GM12878 (cell line): ENCODE measurements at regions not wholly inside any gene's neighbourhood (a gene's known extent, or its start where the extent isn't known, plus 50 kb on each side); places are given as distances from the start of the nearest gene placed in this dataset.

Experiments used
- ATAC-seq: fragments of 200-7000 bp; cut with Tn5 transposase; 3 replicates; pipeline ENCODE4 v1.9.1; 2020; ENCODE audit warnings: mild to moderate bottlenecking, moderate library complexity
- BruUV-seq: library from RNA; stranded (reverse); fragments of 400-500 nt; replicated peaks from 2 replicates; lab custom pipeline; 2021; lab: Mats Ljungman, UMichigan
- CTCF ChIA-PET: fragments of 300-600 bp; sonication (Branson Sonifier 250); formaldehyde crosslinking; extraction: SDS; loops from one replicate; lab custom pipeline; 2021; ENCODE audit warnings: inconsistent platforms; lab: Yijun Ruan, JAX
- POLR2A ChIA-PET: fragments of 350-600 bp; formaldehyde crosslinking; extraction: SDS; loops from one replicate; lab custom pipeline; 2021; ENCODE audit warnings: inconsistent platforms; lab: Charles Lee
- RAD21 ChIA-PET: fragments of 300-600 bp; sonication (Branson Sonifier 250); formaldehyde crosslinking; loops from one replicate; lab custom pipeline; 2023; ENCODE audit warnings: antibody characterized with exemption; ENCODE audit not compliant: unreplicated experiment; lab: Charles Lee
- SMC1A ChIA-PET: fragments of 300-600 bp; sonication (Branson Sonifier 250); formaldehyde crosslinking; loops from one replicate; lab custom pipeline; 2023; ENCODE audit not compliant: unreplicated experiment, uncharacterized antibody; lab: Charles Lee
- DNase-seq: peaks from one replicate; pipeline ENCODE4 v3.0.0-alpha.2; 2011; ENCODE audit warnings: low read depth, low spot score
- FAIRE-seq: peaks from 3 replicates; lab custom pipeline; 2011; peaks lifted over from hg19 to GRCh38; lab: Jason Lieb, UNC
- H2AFZ ChIP-seq: 2 replicates; pipeline ENCODE4 v1.6.0; 2011; ENCODE audit warnings: low read depth, low read length, control low read depth; ENCODE audit not compliant: control insufficient read depth
- H3K27ac ChIP-seq: 2 replicates; pipeline ENCODE4 v1.5.1; 2011; ENCODE audit warnings: control low read depth; ENCODE audit not compliant: control insufficient read depth, insufficient read depth
- H3K27me3 ChIP-seq, 2 experiments: replicated peaks in 1 of 2; 2 replicates each; pipeline versions ENCODE4 v1.6.0 to v1.6.1; 2011; ENCODE audit warnings: low read length in 1 of 2; ENCODE audit not compliant: control insufficient read depth in 2 of 2, insufficient read depth in 2 of 2
- H3K36me3 ChIP-seq, 2 experiments: 2 replicates each; pipeline ENCODE4 v1.5.1; 2011; ENCODE audit warnings: low read length in 1 of 2; ENCODE audit not compliant: control insufficient read depth in 2 of 2, insufficient read depth in 2 of 2
- H3K4me1 ChIP-seq: 2 replicates; pipeline ENCODE4 v1.6.1; 2011; ENCODE audit warnings: mild to moderate bottlenecking, low read length, moderate library complexity, mixed read lengths; ENCODE audit not compliant: control insufficient read depth, insufficient read depth
- H3K4me2 ChIP-seq: 2 replicates; pipeline ENCODE4 v1.6.0; 2011; ENCODE audit warnings: control low read depth; ENCODE audit not compliant: control insufficient read depth, insufficient read depth
- H3K4me3 ChIP-seq: fragments of 200-600 bp; sonication (generic); 2 replicates; pipeline ENCODE4 v1.5.1; 2016
- H3K79me2 ChIP-seq: 2 replicates; pipeline ENCODE4 v1.6.0; 2011; ENCODE audit warnings: low read length; ENCODE audit not compliant: control insufficient read depth, insufficient read depth
- H3K9ac ChIP-seq: 2 replicates; pipeline ENCODE4 v1.8.0; 2011; ENCODE audit warnings: low read length, control low read depth, mixed read lengths; ENCODE audit not compliant: control insufficient read depth, insufficient read depth
- H3K9me3 ChIP-seq: replicated peaks from 3 replicates; pipeline ENCODE4 v1.5.1; 2011; ENCODE audit warnings: mild to moderate bottlenecking, low read length; ENCODE audit not compliant: control insufficient read depth, insufficient read depth
- H4K20me1 ChIP-seq: 2 replicates; pipeline ENCODE4 v1.6.0; 2011; ENCODE audit not compliant: control insufficient read depth, insufficient read depth
- BCLAF1 ChIP-seq: fragments of 450-650 bp; IDR thresholded peaks from 2 replicates; pipeline ENCODE4 v1.6.1; 2017; ENCODE audit warnings: antibody characterized with exemption, mild to moderate bottlenecking, moderate library complexity
- BRCA1 ChIP-seq: IDR thresholded peaks from 2 replicates; pipeline ENCODE4 v1.6.1; 2011; ENCODE audit warnings: low read depth, low read length, improper control_type of control experiment
- CEBPZ ChIP-seq: fragments of 150-350 bp; IDR thresholded peaks from 2 replicates; pipeline ENCODE4 v1.6.1; 2016; ENCODE audit warnings: low read depth, low read length
- CREB1 ChIP-seq: IDR thresholded peaks from 2 replicates; pipeline ENCODE4 v1.6.1; 2012; ENCODE audit warnings: low read depth, mild to moderate bottlenecking, inconsistent platforms
- E4F1 ChIP-seq: fragments of 450-650 bp; IDR thresholded peaks from 2 replicates; pipeline ENCODE4 v1.6.1; 2018; ENCODE audit warnings: borderline replicate concordance, mild to moderate bottlenecking; ENCODE audit not compliant: partially characterized antibody
- KDM1A ChIP-seq: fragments of 200-600 bp; sonication (generic); IDR thresholded peaks from 2 replicates; pipeline ENCODE4 v1.6.1; 2016; ENCODE audit warnings: borderline replicate concordance
- MAX ChIP-seq: IDR thresholded peaks from 2 replicates; pipeline ENCODE4 v1.6.1; 2012; ENCODE audit warnings: low read depth, low read length, improper control_type of control experiment
- NR2C1 ChIP-seq: fragments of 450-650 bp; IDR thresholded peaks from 2 replicates; pipeline ENCODE4 v1.6.1; 2017; ENCODE audit warnings: antibody characterized with exemption, mild to moderate bottlenecking, moderate library complexity
- TCF3 ChIP-seq: IDR thresholded peaks from 2 replicates; pipeline ENCODE4 v1.6.1; 2012; ENCODE audit warnings: low read depth, mild to moderate bottlenecking, low read length, borderline replicate concordance; ENCODE audit not compliant: insufficient read depth
- ZNF24 ChIP-seq: fragments of 450-650 bp; IDR thresholded peaks from 2 replicates; pipeline ENCODE4 v1.6.1; 2017; ENCODE audit warnings: antibody characterized with exemption, mild to moderate bottlenecking
- WGBS: methylation state at CpG from one replicate; pipeline ENCODE4 v1.1.6; 2016; ENCODE audit warnings: low lambda C conversion rate; ENCODE audit not compliant: insufficient replicate concordance, insufficient coverage; ENCODE audit errors: missing lambda C conversion rate; 5-methylcytosine and 5-hydroxymethylcytosine counted together
- in situ Hi-C: fragments of 300-500 bp; cut with MboI; formaldehyde crosslinking; loops from 9 replicates; pipeline ENCODE4 v1.14.3; 2018; ENCODE audit warnings: mixed read lengths
- intact Hi-C: fragments of 100-400 bp; cut with micrococcal nuclease; formaldehyde crosslinking; loops from one replicate; pipeline ENCODE4 v1.14.2; 2022; ENCODE audit not compliant: unreplicated experiment

GRCh38 chr4:171397175-171397574 is 416.0 kb upstream of the GALNTL6 start (continued):
- TF ChIP-seq BCLAF1 (no peak), NR2C1 (no peak)

GRCh38 chr4:171390626-171391025 is 422.6 kb upstream of the GALNTL6 start:
- no TSS peak for BruUV-seq
- DNase-seq = no peak
- no peak for TF ChIP-seq BRCA1
- TF ChIP-seq ZNF24 = no peak
- no peak for TF ChIP-seq CEBPZ
- no peak for TF ChIP-seq E4F1
- TF ChIP-seq CREB1 = no peak
- no peak for TF ChIP-seq KDM1A
- TF ChIP-seq MAX = no peak
- TF ChIP-seq TCF3 = no peak
- in situ Hi-C loops = no loop called here
- Histone ChIP-seq H3K9ac (no peak overlapping the region), H3K79me2 (no peaks in the 10 kb centered on the region), H3K4me2 (no peak overlapping the region), H4K20me1 (no peaks in the 10 kb centered on the region), H3K27ac (no peak overlapping the region), H2AFZ (no peak overlapping the region), H3K4me1 (no peaks in the 10 kb centered on the region), H3K36me3 (no peaks in the 10 kb centered on the region), H3K9me3 (no peaks in the 10 kb centered on the region), H3K27me3 (no peaks in the 10 kb centered on the region), H3K4me3 (no peak overlapping the region)
- ChIA-PET CTCF (no interaction called here), RAD21 (no interaction called here), POLR2A (no interaction called here), SMC1A (no interaction called here)
- no peak for FAIRE-seq
- intact Hi-C loops = no loop called here
- ATAC-seq = no peak
- WGBS = 0% methylated on average over 3 of the region's 3 CpGs
